ENCODE measurements at regions not wholly inside any gene's neighbourhood (a gene's known extent, or its start where the extent isn't known, plus 50 kb on each side); places are given as distances from the start of the nearest gene placed in this dataset.

DNA sequence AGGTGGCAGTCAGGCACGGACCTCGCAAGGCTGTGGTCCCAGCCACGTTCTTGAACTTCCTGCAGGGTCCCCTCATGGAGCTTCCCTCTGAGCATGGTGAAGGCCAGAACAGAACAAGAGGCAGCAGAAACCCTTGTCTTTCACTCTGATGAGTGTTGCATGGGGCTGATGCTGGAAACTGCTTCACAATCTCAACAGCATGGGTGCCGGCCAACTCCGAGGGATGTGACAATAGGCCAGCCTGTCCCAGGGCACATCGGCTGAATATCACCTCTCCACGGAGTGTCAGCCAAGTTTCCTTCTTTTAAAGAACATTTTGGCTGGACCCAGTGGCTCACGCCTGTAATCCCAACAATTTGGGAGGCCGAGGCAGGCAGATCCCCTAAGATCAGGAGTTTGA lies 173.9 kb downstream of the FOXO1 start:
- DNase-seq, result no peak

DNA sequence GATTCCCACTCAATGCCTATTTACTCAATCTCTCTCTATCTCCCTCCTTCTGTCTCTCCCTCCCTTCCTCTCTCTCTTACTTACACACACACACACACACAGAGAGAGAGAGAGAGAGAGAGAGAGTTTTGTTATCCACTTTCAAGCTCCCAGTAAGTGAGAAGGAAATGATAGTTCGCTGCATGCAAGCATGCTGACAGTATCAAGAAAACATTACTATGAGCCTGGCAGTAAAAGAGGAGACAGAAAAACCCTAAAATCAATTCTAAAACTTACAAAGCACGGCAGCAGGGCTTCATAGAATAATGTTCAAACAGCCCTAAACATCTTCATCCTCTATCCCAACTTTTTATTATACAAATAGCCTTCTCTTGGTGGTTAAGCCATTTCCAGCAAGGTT lies 171.9 kb downstream of the FOXO1 start:
- no peak for DNase-seq

DNA sequence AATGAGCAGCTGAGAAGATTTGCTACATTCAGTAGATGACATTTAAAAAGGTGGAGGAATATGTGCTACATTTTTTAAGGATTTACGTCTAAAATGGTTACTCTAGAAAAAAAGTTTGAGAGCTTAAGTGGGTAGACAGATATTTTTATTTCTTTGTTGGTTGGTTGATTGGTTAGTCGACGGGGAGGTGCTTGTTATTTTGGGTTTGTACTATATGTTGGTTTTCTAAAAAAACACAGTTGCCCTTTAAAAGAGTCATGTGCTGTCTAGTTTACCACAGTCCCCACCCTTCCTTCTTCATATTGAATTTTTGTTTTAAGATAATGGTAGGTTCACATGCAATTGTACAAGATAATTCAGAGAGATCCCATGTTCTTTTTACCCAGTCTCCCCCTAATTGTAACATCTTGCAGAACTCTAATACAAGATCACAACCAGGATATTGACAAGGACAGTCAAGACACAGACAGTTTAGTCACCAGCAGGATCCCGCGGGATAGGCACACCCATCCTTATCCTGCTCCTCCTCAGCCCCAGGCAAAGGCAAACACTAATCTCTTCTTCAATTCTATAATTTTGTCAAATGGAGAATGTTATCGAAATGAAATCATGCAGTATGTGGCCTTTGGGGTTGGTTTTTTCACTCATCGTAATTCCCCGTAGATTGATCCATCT lies 171.4 kb downstream of the FOXO1 start:
- DNase-seq, result no peak

DNA sequence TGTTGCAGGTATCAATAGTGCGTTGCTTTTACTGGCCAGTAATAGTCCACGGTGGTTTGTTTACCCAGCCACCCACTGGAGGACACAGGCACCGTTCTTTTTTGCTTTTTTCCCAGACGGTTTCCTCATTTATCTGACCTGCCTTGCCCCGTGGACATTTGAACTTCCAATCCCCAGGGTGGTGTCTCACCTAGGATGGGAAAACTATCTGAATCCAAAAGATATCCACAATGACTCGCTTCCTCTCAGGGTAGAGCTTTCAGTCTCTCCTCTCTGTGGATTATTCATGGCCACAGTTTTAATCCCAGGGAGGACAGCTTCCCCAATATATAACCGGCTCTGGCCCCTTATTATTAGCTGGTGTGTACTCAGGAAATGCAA lies 170.8 kb downstream of the FOXO1 start:
- no peak for DNase-seq

DNA sequence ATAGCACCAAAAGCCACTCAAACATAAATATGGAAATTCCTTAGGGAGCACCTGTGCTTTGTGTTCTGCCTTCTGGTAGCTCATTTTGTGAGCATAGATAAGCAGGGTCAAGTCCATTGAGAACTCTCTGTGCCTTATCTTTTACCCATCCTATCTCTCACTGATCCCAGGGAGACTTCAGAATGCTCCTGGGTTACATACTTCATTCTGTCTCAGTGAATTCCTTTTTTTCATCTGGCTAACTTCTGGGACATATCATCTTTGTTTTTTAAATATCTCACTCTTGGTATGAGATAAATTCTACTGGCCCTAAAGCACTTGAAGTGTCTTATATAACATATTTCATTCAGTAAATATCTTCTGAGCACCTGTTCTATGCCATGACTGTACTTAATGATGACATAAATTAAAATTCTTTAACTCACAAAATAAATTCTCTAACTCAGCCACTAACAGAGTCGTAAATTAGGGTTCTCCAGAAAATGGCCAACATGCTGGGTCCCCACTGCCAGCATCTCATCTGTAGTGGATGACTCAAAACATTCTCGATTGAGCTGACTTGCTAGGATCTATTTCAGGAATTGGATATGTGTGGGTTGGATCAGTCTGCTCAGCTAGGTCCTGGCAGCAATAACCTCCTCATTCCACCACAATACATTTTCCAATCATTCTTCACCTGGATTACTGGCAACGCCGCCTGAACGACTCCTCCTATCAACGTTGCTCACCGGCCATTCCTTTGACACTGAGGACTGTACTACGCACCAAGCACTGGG lies 170.2 kb downstream of the FOXO1 start:
- DNase-seq, result no peak

DNA sequence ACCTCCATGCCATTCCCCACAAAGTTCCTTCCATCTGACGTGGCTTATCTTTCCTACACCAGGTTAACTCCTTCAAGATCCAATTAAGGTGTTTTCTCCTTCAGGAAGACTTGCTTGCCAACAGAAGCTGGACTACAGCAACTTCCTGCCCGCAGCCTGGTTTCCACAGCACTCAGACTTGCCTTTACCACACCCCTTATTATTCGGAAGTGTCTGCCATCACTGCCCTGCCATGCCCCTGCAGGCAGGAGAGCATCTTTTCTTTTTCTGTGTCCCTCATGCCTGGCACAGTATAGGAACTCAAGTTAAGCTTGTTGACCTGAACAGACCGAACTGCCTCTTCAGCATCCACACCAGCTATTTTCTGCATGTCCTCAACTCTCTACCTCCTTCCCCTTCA lies 168.0 kb downstream of the FOXO1 start:
- DNase-seq, result no peak

DNA sequence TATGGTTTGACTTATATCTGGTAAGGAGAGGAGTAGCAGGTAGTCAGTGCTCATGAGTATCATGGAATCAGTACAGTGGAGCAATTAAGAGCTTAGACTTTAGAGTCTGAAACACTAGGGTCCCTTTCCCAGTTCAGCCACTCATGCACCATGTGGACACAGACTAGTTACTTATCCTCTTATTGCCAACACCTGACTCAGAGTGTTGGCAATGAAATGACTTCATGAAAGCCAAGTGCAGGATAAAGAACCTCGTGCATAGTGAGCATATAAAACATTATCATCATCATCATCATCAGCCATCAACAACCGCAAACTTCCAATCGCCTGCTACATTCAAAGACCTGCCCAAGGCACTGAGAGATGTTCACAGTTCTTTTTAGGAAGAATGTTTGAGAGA lies 164.2 kb downstream of the FOXO1 start:
- DNase-seq, result no peak

DNA sequence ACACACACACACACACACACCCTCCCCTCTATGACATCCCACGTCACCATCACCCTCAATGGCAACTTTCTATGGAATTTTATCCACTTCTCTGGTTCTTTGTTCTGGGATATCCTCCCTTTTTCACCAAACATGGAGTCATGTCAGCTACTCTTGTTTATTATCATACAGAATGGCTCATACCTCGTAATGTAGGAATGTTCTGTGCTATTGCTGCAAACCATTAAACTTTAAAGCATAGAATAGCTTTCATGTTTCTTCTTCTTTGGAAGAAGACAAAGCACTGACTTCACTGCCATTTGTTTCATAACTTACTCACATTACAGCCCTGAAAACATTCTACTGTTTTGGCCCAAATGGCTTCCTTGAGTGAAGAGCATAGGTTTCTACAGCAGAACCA lies 163.4 kb downstream of the FOXO1 start:
- DNase-seq, result no peak

DNA sequence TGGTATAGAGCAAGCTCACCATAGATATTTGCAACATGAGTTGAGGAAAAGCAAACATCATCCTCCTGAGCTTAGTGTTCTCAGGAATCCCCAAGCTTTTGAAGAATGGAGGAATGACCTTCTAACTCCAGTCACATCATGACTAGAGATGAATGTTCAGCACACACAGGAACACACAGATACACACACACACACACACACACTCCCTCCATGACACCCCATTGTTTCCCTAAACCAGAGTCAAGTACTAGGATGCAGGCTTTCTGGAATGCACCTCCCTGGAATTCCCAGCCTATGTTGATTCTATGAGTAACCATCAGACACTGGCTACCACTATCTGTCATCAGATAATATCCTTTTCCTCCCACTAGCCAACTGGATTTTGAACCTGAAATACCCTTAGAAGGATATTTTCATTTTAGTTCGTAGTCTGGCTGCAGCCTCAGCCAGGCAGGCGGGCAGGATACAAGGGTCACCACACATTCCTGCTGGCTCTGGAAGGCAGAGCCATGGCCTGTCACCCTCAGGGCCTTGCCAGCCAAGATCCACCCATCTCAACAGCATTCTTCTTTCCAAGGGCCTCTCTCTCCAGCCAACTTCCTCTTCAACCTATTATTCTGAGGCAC lies 162.4 kb downstream of the FOXO1 start:
- no peak for DNase-seq

DNA sequence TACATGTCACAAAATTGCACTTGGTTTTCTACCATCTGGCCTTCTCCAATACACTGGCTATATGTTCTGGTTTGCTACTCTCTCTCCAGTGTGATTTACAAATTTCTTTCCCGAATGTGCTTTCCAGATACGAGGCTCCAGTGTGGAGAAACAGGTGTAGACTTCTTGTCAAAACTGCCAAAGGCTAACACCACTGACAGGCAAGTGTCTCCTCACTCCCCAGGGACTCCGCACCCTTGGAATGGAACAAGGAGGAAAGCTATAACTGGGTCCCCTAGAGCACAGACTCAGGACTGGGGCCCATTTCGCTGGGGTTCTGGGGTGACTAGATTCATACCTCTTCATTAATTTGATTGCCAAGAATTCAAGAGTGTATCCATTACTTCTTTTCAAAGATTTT lies 161.8 kb downstream of the FOXO1 start:
- no peak for DNase-seq

DNA sequence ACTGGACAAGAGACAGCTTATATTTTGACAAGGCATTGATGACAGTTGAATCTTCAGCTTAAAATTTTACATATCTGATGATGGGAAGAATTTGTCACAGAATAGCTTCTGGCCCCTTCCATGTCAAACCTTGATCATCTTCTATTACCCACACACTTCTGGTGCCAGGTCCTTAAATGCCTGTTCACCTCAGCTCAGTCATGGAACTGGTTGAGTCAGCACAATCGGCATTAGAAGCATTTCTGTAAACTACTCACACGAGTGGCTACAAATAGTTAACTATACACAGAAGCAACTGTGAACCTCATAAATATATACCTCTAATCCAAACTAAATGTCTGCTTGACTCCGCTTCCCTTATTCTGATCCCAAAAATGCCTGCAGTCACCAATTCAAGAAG lies 161.2 kb downstream of the FOXO1 start:
- no peak for DNase-seq
